DOHH2 (cell line): ENCODE measurements at regions not wholly inside any gene's neighbourhood (a gene's known extent, or its start where the extent isn't known, plus 50 kb on each side); places are given as distances from the start of the nearest gene placed in this dataset.

ENCODE experiments used
- H3F3A ChIP-seq: fragments of 200-600 bp; sonication (generic), shearing (Covaris generic); 2 replicates; pipeline ENCODE4 v1.6.0; 2016; ENCODE audit warnings: antibody characterized with exemption, mild to moderate bottlenecking; ENCODE audit not compliant: control insufficient read depth, insufficient read depth
- H3K27ac ChIP-seq: fragments of 200-600 bp; sonication (generic); 2 replicates; pipeline ENCODE4 v1.5.1; 2014; ENCODE audit warnings: low read depth, mild to moderate bottlenecking, low read length, moderate library complexity
- H3K27me3 ChIP-seq: fragments of 200-600 bp; sonication (generic); 2 replicates; pipeline ENCODE4 v1.6.1; 2014; ENCODE audit warnings: mild to moderate bottlenecking, low read length, mixed read lengths; ENCODE audit not compliant: control insufficient read depth
- H3K36me3 ChIP-seq: fragments of 200-600 bp; sonication (generic); 2 replicates; pipeline ENCODE4 v1.6.1; 2014; ENCODE audit warnings: mild to moderate bottlenecking, low read length, moderate library complexity, mixed read lengths; ENCODE audit not compliant: control insufficient read depth
- H3K4me1 ChIP-seq: fragments of 200-600 bp; sonication (generic); 2 replicates; pipeline ENCODE4 v1.6.1; 2014; ENCODE audit warnings: mild to moderate bottlenecking, low read length, mixed read lengths; ENCODE audit not compliant: control insufficient read depth
- H3K4me2 ChIP-seq: fragments of 200-600 bp; sonication (generic); 2 replicates; pipeline ENCODE4 v1.6.0; 2014; ENCODE audit warnings: mild to moderate bottlenecking, low read length, moderate library complexity
- H3K4me3 ChIP-seq: fragments of 200-600 bp; sonication (generic); 2 replicates; pipeline ENCODE4 v1.5.1; 2014; ENCODE audit warnings: mild to moderate bottlenecking, low read length, mixed read lengths
- H3K79me2 ChIP-seq: fragments of 200-600 bp; sonication (generic); 2 replicates; pipeline ENCODE4 v1.6.1; 2014; ENCODE audit warnings: mild to moderate bottlenecking, low read length, mixed read lengths; ENCODE audit not compliant: control insufficient read depth
- H3K9me2 ChIP-seq: fragments of 200-600 bp; sonication (generic); replicated peaks from 2 replicates; pipeline ENCODE4 v1.6.1; 2014; ENCODE audit warnings: mild to moderate bottlenecking, low read length, mixed read lengths; ENCODE audit not compliant: control insufficient read depth
- H3K9me3 ChIP-seq: fragments of 200-600 bp; sonication (generic); 2 replicates; pipeline ENCODE4 v1.6.1; 2014; ENCODE audit warnings: antibody characterized with exemption, low read length, mixed read lengths; ENCODE audit not compliant: control insufficient read depth, insufficient read depth
- H4K20me1 ChIP-seq: fragments of 200-600 bp; sonication (generic); 2 replicates; pipeline ENCODE4 v1.6.0; 2014; ENCODE audit warnings: low read depth, mild to moderate bottlenecking, antibody characterized with exemption, low read length, moderate library complexity; ENCODE audit not compliant: control insufficient read depth, insufficient read depth
- EZH2phosphoT487 ChIP-seq: fragments of 200-600 bp; sonication (generic); IDR thresholded peaks from 2 replicates; pipeline ENCODE4 v1.6.1; 2017; ENCODE audit warnings: borderline replicate concordance, mild to moderate bottlenecking, antibody characterized with exemption, low read length, moderate library complexity, mixed read lengths
- TF ChIP-seq, protein P1 (sequence below): fragments of 200-600 bp; sonication (generic); IDR thresholded peaks from one replicate; pipeline ENCODE4 v1.5.1; 2014; ENCODE audit warnings: antibody characterized with exemption, mild to moderate bottlenecking, low read depth, low read length; ENCODE audit not compliant: poor library complexity, severe bottlenecking

DNA sequence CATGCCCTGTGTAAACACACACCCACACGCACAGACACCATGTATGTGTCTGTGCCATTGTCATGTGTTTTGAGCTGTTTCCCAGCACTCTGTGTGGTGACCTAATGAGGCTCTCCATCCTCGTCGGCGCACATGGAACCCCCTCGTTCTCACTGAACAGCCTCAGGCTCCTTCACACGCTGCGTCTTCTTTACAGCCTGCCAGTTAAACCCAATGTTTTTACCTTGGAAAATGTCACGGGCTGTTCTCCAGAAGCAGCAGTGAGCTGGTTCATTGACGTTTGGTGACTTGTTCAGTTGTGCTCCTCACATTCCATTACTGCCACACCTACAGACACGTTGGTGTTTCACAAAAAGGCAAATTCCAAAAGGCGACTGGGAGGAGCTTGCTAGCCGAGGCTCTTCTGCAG, 201.0 kb upstream of the FOXQ1 start:
- Histone ChIP-seq H3K79me2 (no peaks in the 10 kb centered on the region), H3K4me2 (no peak overlapping the region), H3K4me1 (no peaks in the 10 kb centered on the region), H3K9me3 (no peaks in the 10 kb centered on the region), H3K4me3 (no peak overlapping the region), H3K27ac (no peak overlapping the region), H3K27me3 (no peaks in the 10 kb centered on the region), H3K36me3 (no peaks in the 10 kb centered on the region), H3K9me2 (no peaks in the 10 kb centered on the region), H4K20me1 (no peaks in the 10 kb centered on the region), H3F3A (no peaks in the 10 kb centered on the region)
- TF ChIP-seq, protein P1, sequence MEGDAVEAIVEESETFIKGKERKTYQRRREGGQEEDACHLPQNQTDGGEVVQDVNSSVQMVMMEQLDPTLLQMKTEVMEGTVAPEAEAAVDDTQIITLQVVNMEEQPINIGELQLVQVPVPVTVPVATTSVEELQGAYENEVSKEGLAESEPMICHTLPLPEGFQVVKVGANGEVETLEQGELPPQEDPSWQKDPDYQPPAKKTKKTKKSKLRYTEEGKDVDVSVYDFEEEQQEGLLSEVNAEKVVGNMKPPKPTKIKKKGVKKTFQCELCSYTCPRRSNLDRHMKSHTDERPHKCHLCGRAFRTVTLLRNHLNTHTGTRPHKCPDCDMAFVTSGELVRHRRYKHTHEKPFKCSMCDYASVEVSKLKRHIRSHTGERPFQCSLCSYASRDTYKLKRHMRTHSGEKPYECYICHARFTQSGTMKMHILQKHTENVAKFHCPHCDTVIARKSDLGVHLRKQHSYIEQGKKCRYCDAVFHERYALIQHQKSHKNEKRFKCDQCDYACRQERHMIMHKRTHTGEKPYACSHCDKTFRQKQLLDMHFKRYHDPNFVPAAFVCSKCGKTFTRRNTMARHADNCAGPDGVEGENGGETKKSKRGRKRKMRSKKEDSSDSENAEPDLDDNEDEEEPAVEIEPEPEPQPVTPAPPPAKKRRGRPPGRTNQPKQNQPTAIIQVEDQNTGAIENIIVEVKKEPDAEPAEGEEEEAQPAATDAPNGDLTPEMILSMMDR = no peak
- no peak for TF ChIP-seq EZH2phosphoT487

- no peaks in the 10 kb centered on the region for H4K20me1 ChIP-seq
- no peaks in the 10 kb centered on the region for H3K36me3 ChIP-seq
- H3K4me2 ChIP-seq = no peak overlapping the region
- no peaks in the 10 kb centered on the region for H3K79me2 ChIP-seq
- TF ChIP-seq, protein P1 = no peak
- TF ChIP-seq EZH2phosphoT487 = no peak
- H3K27me3 ChIP-seq = no peaks in the 10 kb centered on the region
- no peak overlapping the region for H3K4me3 ChIP-seq
- H3K9me3 ChIP-seq = no peaks in the 10 kb centered on the region
- no peaks in the 10 kb centered on the region for H3K9me2 ChIP-seq
- no peak overlapping the region for H3K27ac ChIP-seq
- no peaks in the 10 kb centered on the region for H3K4me1 ChIP-seq
- no peaks in the 10 kb centered on the region for H3F3A ChIP-seq
Measured at GRCh38 chr6:1110164-1110563, 201.7 kb upstream of the FOXQ1 start.

DNA sequence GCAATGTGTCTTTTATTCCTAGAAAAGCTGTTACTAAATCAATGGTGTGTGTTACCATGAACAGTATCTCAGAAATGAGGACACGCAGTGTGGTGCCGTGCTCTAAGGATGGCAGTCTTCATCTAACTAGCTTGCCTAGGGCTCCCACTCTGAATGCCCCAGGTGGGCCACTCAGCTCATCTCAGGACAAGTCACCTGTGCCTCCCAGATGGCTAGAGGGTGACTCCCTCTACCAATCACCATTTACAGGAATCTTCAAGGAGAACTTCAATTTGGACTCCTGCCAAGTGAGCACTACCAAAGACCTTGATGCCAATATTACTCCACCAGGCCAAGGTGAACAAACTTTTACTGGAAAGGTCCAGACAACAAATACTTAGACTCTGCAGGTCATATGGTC, 202.8 kb upstream of the FOXQ1 start:
- no peak overlapping the region for H3K4me3 ChIP-seq
- no peaks in the 10 kb centered on the region for H3K9me3 ChIP-seq
- H4K20me1 ChIP-seq = no peaks in the 10 kb centered on the region
- H3K27ac ChIP-seq = no peak overlapping the region
- TF ChIP-seq, protein P1 = no peak
- TF ChIP-seq EZH2phosphoT487 = no peak
- no peaks in the 10 kb centered on the region for H3K36me3 ChIP-seq
- H3K4me1 ChIP-seq = no peaks in the 10 kb centered on the region
- H3F3A ChIP-seq = no peaks in the 10 kb centered on the region
- H3K79me2 ChIP-seq = no peaks in the 10 kb centered on the region
- no peaks in the 10 kb centered on the region for H3K27me3 ChIP-seq
- H3K4me2 ChIP-seq = no peak overlapping the region
- H3K9me2 ChIP-seq = no peaks in the 10 kb centered on the region

- TF ChIP-seq EZH2phosphoT487 = no peak
- TF ChIP-seq, protein P1 = no peak
- Histone ChIP-seq H3K27me3 (no peaks in the 10 kb centered on the region), H3K4me2 (no peak overlapping the region), H3K9me2 (no peaks in the 10 kb centered on the region), H3K4me1 (no peaks in the 10 kb centered on the region), H3K79me2 (no peaks in the 10 kb centered on the region), H3K9me3 (no peaks in the 10 kb centered on the region), H3K36me3 (no peaks in the 10 kb centered on the region), H4K20me1 (no peaks in the 10 kb centered on the region), H3F3A (no peaks in the 10 kb centered on the region), H3K27ac (no peak overlapping the region), H3K4me3 (no peak overlapping the region)
Measured at GRCh38 chr6:1108198-1108597, 203.7 kb upstream of the FOXQ1 start.
